Femur (tissue), 1 donor: ENCODE measurements at regions not wholly inside any gene's neighbourhood (a gene's known extent, or its start where the extent isn't known, plus 50 kb on each side); places are given as distances from the start of the nearest gene placed in this dataset.

Source experiments
- DNase-seq: peaks from one replicate; pipeline ENCODE4 v3.0.0-alpha.2; 2017

GRCh38 chr11:116132273-116132978 lies 628.2 kb upstream of the CADM1 start:
- no peak for DNase-seq

DNA sequence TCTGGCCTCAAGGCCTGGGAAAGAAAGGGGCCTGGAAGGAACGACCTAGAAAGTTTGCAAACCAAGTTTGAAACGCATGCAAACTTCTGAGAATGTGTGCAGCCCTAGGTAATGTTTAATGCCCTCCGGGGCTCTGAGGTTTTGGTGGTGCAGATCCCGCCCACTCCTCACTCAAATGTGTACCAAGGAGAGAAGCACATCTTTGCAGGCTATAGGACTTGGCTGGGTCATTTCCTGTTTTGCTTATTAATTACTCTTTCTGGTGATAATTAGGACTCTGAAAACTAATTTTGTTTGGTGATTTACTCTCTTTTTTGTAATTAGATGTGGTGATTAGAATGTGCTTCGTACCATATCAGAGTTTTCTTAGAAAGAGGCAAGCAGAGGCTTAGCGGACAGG lies 625.9 kb upstream of the CADM1 start:
- DNase-seq: no peak

DNA sequence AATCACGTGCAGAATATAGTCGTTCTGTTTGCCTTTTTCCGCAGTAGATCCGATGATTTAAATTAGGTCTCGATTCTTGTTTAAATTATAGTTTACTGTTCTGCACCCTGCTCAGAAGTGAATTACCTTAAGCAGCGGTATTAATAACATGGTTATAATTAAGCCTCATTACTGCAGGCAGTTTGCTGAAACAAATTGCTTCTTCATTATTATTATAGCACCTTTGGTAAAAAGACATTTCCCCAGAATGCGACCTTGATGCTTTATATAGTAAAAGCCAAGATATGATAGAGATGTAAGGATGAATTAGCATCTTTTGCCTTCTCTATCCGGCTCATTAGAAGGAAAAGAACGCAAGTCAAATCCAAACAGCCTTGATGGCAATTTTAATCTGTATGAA lies 625.2 kb upstream of the CADM1 start:
- DNase-seq: no peak

GRCh38 chr11:116126562-116126961 lies 622.3 kb upstream of the CADM1 start:
- no peak for DNase-seq

GRCh38 chr11:116124922-116125714 lies 620.9 kb upstream of the CADM1 start:
- no peak for DNase-seq

- DNase-seq: no peak
These were observed 619.5 kb upstream of the CADM1 start for GRCh38 chr11:116123739-116124138.

DNA sequence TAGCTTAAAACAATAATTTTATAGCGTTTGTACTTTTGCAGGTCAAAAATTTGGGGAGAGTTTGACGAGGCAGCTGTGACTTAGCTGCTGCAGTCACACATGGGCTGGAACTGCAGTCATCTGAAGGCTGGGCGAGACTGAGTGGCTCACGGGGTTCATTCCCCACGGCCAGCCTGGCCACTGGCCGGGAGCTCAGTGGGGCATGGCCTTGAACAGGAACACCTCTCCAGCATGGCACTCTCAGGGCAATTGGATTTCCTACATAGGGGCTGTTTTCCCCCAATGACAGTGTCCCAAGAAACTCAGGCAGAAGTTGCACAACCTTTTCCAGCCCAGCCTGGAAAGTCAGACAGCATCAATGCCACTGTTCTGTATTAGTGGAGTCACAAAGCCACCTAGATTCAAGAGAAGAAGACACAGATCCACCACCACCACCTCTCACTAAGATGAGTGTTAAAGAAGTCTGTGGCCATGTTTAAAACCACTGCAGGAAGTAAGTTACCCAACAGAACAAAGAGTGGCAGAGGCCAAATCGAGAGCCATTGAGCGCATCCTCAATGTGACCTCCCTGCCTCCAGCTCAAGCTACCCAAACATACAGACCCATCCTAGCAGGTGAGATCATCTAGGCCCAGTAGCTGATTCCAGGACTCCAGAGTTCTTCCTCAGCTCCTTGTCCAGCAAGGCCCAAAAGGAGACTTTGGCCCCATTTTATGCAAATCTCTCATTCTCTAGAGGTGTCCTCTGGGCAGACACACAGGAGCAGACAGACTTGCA lies 618.7 kb upstream of the CADM1 start:
- no peak for DNase-seq

GRCh38 chr11:116119158-116119557 lies 614.9 kb upstream of the CADM1 start:
- DNase-seq: no peak

GRCh38 chr11:116118138-116118470 lies 613.9 kb upstream of the CADM1 start:
- DNase-seq: no peak

DNA sequence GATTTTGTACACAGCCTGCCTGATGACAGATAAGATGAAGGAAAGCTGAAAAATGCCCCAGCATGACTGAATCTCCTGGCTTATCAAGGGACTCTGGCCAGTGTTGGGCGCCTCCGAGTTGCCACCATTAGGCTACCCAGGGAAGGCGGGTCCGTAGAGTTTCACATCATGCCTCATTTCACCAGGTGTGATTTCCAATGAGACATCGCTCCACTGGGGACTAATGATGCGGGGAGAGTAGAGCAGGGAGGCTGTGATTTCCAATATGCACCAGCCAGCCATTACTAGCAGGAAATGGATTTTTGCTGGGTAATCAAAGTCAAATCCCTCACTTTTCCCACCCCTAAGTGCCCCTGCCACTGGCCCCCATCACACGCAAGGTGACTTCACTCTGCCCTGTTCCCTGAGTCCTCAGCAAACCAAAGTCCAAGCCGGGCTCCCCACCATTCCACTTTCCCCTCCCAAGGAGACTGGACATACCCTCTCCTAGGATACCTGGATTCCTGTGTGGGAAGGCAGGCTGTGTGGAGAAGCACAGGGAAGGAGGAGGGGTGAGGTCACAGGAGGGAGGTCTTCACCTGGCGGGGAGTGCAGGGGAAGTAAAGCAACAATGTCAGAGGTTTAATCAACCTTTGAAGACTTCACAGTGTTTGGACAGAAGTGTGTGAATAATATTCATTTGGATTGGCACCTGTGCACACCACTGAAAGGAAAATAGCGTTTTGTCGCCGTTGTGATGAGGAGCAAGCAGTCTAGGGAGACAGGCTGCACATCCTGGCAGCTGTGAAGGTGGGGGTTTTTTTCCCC lies 613.3 kb upstream of the CADM1 start:
- no peak for DNase-seq

GRCh38 chr11:116115801-116116200 lies 611.6 kb upstream of the CADM1 start:
- no peak for DNase-seq

DNA sequence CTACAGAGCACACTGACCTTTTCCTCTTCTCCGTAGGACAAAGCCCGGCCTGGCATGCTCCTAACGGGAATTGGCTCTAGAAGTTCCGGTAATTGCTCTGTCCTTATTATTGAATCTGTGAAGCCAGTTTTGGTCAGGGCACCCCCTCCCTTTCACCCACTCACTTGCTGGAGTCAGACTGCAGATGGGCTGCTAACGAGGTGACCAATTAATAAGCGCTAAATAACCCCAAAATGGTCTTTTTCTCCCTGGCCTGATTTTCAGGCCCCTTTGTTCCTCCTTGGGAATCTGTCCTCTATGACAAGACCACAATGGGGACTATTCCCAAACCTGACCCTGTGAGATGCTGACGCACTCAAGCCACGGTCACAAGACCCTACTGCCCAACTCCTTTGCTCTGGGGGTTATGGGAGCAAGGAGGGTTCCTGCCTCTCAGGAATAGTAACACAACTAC lies 610.0 kb upstream of the CADM1 start:
- no peak for DNase-seq

DNA sequence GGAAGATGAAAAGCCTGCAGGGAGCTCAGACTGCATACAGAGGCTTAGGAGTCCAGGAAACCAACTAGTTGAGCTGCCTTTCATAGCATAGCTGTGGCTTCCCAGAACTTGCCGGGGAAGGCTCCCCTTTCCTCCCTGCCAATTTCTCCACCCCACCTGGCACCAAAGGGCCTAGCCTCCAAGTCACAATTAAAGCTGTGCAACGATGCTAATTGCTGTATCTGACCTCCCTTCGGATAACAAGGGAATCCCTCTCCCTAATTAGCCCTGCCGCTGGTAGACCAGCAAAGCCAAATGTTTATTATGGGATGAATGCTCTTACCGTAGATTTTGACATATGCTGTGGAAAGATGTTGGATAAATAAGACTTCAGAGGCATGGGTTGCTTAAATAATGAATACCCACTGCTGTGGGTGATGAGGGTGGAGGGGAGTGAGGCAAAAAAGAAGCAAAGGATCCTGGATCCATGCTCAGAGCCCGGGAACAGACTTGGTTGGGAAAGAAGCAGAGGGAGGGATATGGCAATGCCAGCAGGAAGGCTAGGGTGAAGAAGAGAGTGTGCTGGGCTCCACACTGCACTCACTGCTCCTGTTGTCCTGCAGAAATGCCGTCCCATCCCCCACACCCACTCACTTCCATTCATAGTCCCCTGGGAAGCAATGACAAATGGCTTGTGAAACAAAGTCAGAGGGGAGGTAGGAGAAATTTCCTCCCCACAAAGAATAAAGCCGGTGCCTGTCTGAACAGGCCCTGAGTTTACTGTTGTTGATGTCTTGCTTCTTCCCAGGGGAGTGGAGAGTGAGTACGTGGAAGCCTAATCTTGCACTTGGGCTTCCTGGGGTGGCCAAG lies 608.1 kb upstream of the CADM1 start:
- peak; percentile 56 for DNase-seq

DNA sequence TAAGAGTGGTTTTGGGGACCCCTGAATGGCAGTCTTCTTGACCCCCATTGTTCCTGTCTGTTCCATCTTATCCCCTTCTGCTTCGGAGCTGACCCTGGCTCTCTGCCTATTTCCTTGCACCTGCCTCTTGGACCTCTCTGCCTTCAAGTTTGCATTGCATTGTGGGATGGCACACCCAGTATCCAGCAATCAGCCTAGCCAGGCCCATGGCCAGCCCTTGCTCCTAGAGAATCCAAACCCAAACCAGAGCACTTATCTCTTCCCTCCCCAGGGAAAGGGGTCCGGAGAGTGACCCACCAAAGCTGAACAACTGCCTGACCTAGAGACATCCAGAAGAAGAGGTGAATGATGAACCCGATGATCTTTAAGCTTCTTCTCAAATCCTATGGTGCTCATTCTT lies 607.3 kb upstream of the CADM1 start:
- DNase-seq: no peak

DNA sequence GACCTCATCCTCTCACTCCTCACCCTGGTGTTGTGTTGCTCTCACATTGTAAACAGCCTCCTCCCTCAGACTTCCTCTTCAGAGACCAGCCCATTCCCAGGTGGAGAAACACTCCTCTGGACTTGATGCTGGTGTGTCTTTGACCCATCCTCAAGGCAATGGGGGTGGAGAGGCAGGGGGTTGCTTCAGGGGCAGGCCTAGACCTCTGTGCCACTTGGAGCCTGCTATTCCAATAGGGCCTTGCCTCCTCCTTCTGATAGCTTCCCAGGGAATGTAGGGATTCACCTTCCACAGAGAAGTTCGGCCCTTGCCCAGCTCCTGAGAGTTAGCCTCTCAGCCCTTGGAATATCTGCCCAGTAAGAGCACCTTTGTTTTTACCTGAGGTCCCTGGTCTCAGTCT lies 606.6 kb upstream of the CADM1 start:
- DNase-seq: no peak

- no peak for DNase-seq
These were observed 606.1 kb upstream of the CADM1 start for GRCh38 chr11:116110356-116110755.

DNA sequence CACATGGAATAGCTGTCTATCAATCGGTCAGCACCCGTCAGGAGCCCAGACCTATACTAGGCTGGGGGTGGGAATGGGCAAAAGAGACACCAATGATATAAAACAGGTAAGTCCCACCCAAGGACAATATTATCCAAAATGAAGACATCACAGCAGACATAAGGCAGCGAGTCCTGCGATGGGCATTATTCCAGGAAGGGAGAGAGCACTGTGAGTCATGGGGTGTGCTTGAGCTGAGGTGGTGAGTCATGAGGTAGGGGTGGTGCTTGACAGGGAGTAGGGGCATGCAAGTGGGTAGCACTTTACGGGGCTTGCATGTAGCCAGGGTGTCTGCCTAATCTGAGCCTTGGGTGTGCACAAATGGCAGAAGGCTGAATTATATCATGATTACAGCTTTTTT lies 605.0 kb upstream of the CADM1 start:
- DNase-seq: no peak

DNA sequence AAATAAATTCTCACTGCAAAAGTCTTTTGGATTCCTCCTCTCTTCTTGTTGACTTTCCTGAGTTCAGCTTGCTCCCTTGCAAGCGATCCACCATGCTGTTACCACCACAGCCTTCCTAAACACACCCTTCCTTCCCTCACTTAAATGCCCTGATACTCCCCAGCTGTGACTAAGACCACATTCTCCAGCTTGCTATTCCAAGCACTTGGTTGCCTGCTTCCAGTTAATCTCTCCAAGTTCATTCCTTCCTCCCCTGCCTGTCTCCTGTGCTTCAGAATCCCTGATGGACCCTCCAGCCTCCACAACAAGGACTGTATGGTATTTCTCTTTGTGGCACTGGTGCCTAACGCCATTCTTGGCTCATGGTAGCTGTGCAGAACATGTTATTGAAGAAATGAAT lies 603.9 kb upstream of the CADM1 start:
- DNase-seq: no peak

- DNase-seq: no peak
These were observed 603.0 kb upstream of the CADM1 start for GRCh38 chr11:116107229-116107628.

DNA sequence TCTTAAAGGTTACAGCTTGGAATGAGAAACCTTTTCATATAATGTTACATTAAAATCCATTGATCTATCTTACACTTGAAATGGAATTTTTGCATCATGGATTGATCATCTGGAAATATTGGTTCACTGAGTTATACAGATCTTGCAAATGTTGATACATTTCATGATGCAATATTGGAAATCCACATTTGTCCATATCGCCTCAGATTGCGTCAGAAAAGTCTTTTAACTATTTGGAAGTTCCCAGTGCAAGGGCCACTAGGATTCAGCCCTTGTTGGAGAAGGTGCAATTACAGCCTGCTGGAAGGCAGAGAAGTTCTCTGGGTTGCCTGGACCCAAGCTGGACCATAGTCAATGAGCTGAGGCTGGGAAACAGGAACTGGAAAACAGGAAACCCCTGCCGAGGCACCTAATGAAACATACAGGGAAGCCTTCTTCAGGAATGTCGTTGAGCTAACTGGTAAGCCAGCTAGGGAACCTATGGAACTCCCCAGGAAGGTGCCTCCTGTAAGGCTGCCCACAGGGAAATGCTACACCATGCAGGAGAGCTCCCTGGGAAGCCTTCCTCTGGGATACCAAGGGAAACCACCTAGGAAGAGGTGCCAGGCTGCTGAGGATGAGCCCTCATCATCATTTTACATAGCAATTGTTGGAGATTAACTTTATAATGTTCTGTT lies 600.4 kb upstream of the CADM1 start:
- no peak for DNase-seq

DNA sequence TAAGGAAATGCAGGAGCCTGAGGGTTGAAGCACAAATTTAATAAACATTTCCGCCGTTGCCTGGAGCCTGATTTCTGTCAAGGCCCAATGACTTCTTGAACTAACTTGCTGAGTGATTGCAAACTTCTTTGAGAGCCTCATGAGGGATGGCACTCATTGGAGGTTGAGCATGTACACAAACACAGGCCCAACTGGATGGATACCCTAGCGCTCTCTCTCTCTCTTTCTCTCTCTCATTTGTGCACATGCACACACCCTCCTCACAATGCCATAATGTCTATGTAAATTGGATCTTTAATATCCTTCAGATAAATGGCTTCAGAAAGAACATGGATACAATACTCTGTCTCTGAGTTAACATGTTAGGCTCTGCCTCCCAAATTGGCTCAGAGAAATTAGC lies 597.7 kb upstream of the CADM1 start:
- no peak for DNase-seq
